ENCODE measurements at regions not wholly inside any gene's neighbourhood (a gene's known extent, or its start where the extent isn't known, plus 50 kb on each side); places are given as distances from the start of the nearest gene placed in this dataset.

DNA sequence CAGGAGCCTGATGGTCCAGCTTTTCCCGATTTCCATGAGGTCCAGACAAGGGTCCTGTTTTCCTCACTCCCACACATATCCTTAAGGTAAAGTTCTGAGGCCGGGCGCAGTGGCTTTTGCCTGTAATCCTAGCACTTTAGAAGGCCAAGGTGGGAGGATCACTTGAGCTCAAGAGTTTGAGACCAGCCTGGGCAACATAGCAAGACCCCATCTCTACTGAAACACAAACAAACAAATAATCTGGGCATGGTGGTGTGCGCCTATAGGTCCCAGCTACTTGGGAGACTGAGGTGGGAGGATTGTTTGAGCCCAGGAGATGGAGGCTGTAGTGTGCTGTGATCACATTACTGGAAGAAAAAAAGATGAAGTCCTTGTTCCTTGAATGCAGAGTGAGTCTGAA is 53.2 kb upstream of the IYD start:
- no peaks in the 10 kb centered on the region for H3K9me3 Mint-ChIP-seq
- H3K56ac ChIP-seq (ENCODE audit: insufficient read length, low read depth, low read length): no peak overlapping the region
- no peaks in the 10 kb centered on the region for H3K4me1 ChIP-seq (ENCODE audit: insufficient read depth, low read length)
- H4K91ac ChIP-seq (ENCODE audit: insufficient read length, low read depth, low read length): no peak overlapping the region
- no peak overlapping the region for H3T11ph ChIP-seq (ENCODE audit: low read length)
- H3K4me3 Mint-ChIP-seq: no peak overlapping the region
- H4K8ac ChIP-seq (replicated peaks; ENCODE audit: insufficient read length, low read depth, low read length): no peak overlapping the region
- no peak overlapping the region for H3K27ac Mint-ChIP-seq
- no peaks in the 10 kb centered on the region for H3K27me3 ChIP-seq (ENCODE audit: insufficient read depth, low read length)
- H3K4me1 Mint-ChIP-seq: peaks cover 10 to 12% of the 10 kb centered on the region in 2 experiments
- H3K14ac ChIP-seq (ENCODE audit: insufficient read depth, low read length): no peak overlapping the region
- no peak overlapping the region for H3K4me2 ChIP-seq (ENCODE audit: insufficient read depth, insufficient read length, low read length)
- H3K23me2 ChIP-seq (ENCODE audit: insufficient read length, low read depth, low read length, poor library complexity, severe bottlenecking): peaks cover 4% of the 10 kb centered on the region
- no peak overlapping the region for H2BK20ac ChIP-seq (ENCODE audit: low read depth, low read length, poor library complexity, severe bottlenecking)
- no peak overlapping the region for H3K9ac ChIP-seq (ENCODE audit: extremely low read depth, insufficient read length, low read length)
- no peak for DNase-seq
- no peak overlapping the region for H2AK5ac ChIP-seq (ENCODE audit: insufficient read length, low read length)
- H2BK5ac ChIP-seq (ENCODE audit: insufficient read length, low read length): no peak overlapping the region
- TF ChIP-seq, protein P1, sequence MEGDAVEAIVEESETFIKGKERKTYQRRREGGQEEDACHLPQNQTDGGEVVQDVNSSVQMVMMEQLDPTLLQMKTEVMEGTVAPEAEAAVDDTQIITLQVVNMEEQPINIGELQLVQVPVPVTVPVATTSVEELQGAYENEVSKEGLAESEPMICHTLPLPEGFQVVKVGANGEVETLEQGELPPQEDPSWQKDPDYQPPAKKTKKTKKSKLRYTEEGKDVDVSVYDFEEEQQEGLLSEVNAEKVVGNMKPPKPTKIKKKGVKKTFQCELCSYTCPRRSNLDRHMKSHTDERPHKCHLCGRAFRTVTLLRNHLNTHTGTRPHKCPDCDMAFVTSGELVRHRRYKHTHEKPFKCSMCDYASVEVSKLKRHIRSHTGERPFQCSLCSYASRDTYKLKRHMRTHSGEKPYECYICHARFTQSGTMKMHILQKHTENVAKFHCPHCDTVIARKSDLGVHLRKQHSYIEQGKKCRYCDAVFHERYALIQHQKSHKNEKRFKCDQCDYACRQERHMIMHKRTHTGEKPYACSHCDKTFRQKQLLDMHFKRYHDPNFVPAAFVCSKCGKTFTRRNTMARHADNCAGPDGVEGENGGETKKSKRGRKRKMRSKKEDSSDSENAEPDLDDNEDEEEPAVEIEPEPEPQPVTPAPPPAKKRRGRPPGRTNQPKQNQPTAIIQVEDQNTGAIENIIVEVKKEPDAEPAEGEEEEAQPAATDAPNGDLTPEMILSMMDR (conservative IDR thresholded peaks at IDR 0.05): no peak
- H3K9me3 ChIP-seq (ENCODE audit: control insufficient read depth, low read depth, low read length): no peaks in the 10 kb centered on the region
- H2BK15ac ChIP-seq (ENCODE audit: low read depth, low read length): no peak overlapping the region
- no peaks in the 10 kb centered on the region for H3K79me2 ChIP-seq (ENCODE audit: insufficient read depth, low read length)
- H3K27ac ChIP-seq (ENCODE audit: insufficient read length, low read depth, low read length): no peak overlapping the region
- no peak overlapping the region for H2BK12ac ChIP-seq (ENCODE audit: insufficient read length, low read depth, low read length)
- H2BK120ac ChIP-seq (ENCODE audit: low read depth, low read length, poor library complexity, severe bottlenecking): no peak overlapping the region
- H4K20me1 ChIP-seq (ENCODE audit: control insufficient read depth, insufficient read depth, insufficient read length): no peaks in the 10 kb centered on the region
- no peak overlapping the region for H3K18ac ChIP-seq (ENCODE audit: insufficient read length, low read depth, low read length)
- peaks cover 0 to 2% (median 0%) of the 10 kb centered on the region in 3 experiments; a peak in 1 of 7 replicates for H3K36me3 Mint-ChIP-seq (ENCODE audit: insufficient read depth in 1 of 3, low read depth in 3 of 3)
- no CpG with 5 or more reads among the region's 4 CpGs for WGBS (ENCODE audit: extremely low coverage, insufficient read length, low lambda C conversion rate)
- H3K23ac ChIP-seq (ENCODE audit: insufficient read length, low read depth, low read length): no peak overlapping the region
- no peak overlapping the region for H2AFZ ChIP-seq (ENCODE audit: low read length)
- peaks cover 5% of the 10 kb centered on the region for H3K27me3 Mint-ChIP-seq (ENCODE audit: low read depth)
- no peaks in the 10 kb centered on the region for H3K79me1 ChIP-seq (ENCODE audit: insufficient read depth, low read depth, low read length, poor library complexity, severe bottlenecking)
- H4K5ac ChIP-seq (ENCODE audit: insufficient read length, low read depth, low read length): no peak overlapping the region
- H3K4ac ChIP-seq (ENCODE audit: low read depth, low read length): no peak overlapping the region
